ENCODE measurements at regions not wholly inside any gene's neighbourhood (a gene's known extent, or its start where the extent isn't known, plus 50 kb on each side); places are given as distances from the start of the nearest gene placed in this dataset.

DNA sequence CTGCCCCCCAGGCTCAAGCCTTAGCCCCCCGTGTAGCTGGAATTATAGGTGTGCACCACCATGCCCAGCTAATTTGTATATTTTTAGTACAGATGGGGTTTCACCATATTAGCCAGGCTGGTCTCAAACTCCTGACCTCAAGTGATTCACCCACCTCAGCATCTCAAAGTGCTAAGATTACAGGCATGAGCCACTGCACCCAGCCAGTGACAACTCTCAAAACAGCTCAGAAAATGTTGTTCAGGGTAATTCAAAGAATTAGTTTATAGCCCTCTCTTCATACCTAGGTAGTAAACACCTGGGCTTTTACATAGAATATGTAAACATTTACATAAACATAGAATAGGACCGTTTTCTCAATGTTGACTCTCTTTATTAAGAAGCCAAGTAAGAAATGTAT is 168.7 kb downstream of the ENC1 start:
- H3K9me3 ChIP-seq (ENCODE audit: low read depth) = no peaks in the 10 kb centered on the region
- no peaks in the 10 kb centered on the region for H3K4me1 ChIP-seq (ENCODE audit: low read depth)
- no peak overlapping the region for H3K4me3 ChIP-seq
- no peak for DNase-seq (ENCODE audit: low read depth in 1 of 2, low spot score in 1 of 2)
- H3K27ac ChIP-seq = no peak overlapping the region
- TF ChIP-seq, protein P1, sequence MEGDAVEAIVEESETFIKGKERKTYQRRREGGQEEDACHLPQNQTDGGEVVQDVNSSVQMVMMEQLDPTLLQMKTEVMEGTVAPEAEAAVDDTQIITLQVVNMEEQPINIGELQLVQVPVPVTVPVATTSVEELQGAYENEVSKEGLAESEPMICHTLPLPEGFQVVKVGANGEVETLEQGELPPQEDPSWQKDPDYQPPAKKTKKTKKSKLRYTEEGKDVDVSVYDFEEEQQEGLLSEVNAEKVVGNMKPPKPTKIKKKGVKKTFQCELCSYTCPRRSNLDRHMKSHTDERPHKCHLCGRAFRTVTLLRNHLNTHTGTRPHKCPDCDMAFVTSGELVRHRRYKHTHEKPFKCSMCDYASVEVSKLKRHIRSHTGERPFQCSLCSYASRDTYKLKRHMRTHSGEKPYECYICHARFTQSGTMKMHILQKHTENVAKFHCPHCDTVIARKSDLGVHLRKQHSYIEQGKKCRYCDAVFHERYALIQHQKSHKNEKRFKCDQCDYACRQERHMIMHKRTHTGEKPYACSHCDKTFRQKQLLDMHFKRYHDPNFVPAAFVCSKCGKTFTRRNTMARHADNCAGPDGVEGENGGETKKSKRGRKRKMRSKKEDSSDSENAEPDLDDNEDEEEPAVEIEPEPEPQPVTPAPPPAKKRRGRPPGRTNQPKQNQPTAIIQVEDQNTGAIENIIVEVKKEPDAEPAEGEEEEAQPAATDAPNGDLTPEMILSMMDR (IDR thresholded peaks at IDR 0.05; ENCODE audit: low read depth, low read length) = no peak
- H3K36me3 ChIP-seq = no peaks in the 10 kb centered on the region
- H3K27me3 ChIP-seq = no peaks in the 10 kb centered on the region

DNA sequence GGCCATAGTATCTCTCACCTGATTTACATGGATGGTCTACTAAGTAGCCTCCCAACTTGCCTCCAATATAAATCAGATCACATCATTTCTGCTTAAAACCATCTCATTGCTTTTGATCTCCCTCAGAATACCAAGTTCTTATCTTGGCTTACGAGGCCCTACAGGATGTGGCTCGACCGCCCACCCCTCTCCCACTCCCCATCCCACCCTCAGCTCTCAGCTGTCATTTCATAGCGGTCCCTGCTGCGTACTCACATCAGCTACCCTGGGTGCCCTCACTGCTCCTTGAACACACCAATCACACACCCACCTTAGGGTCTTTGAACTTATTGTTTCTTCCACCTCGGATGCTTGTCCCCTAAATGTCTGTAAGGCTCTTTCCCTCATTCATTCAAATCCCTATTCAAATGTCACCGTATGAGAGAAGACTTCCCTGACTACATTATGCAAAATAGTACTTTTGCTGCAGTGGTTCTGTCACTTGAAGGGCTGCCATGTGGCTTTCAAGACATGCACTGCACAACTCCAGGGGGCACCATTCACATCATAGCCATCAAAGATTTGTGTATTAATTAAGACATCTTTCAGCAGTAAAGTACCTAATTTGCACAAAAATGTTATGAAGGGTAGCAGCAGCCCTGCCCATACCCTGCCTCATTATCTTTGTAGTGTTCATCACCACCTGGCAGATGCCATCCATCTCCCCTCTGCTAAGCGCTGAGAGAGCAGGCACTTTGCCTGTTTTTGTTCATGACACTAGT is 171.1 kb downstream of the ENC1 start:
- no peak for DNase-seq (ENCODE audit: low read depth in 1 of 2, low spot score in 1 of 2)
- no peak overlapping the region for H3K4me3 ChIP-seq
- TF ChIP-seq, protein P1 (IDR thresholded peaks at IDR 0.05; ENCODE audit: low read depth, low read length) = no peak
- H3K36me3 ChIP-seq = no peaks in the 10 kb centered on the region
- no peaks in the 10 kb centered on the region for H3K27me3 ChIP-seq
- no peaks in the 10 kb centered on the region for H3K4me1 ChIP-seq (ENCODE audit: low read depth)
- H3K27ac ChIP-seq = no peak overlapping the region
- no peaks in the 10 kb centered on the region for H3K9me3 ChIP-seq (ENCODE audit: low read depth)

DNA sequence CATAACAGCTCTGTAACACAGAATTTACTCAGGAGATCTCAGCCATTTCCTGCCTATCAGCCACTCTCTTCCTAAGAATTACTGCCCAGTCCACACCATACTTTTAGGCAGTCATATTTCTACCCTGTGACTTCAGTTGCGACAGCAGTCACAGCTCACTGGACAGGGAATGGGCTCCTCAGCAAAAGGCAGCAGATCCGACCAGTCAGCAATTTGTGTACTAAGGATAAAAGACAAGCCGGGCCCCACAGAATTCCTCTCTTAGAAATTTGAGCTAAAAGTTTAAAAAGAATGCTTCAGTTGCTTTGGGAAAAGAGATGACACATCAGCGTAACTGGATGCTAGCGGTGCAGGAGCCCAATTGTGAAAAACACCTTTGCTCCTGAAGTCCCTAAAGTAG is 172.1 kb downstream of the ENC1 start:
- no peak for DNase-seq (ENCODE audit: low read depth in 1 of 2, low spot score in 1 of 2)
- TF ChIP-seq, protein P1 (IDR thresholded peaks at IDR 0.05; ENCODE audit: low read depth, low read length) = no peak
- no peak overlapping the region for H3K27ac ChIP-seq
- H3K4me1 ChIP-seq (ENCODE audit: low read depth) = no peaks in the 10 kb centered on the region
- no peak overlapping the region for H3K4me3 ChIP-seq
- no peaks in the 10 kb centered on the region for H3K36me3 ChIP-seq
- no peaks in the 10 kb centered on the region for H3K27me3 ChIP-seq
- no peaks in the 10 kb centered on the region for H3K9me3 ChIP-seq (ENCODE audit: low read depth)

DNA sequence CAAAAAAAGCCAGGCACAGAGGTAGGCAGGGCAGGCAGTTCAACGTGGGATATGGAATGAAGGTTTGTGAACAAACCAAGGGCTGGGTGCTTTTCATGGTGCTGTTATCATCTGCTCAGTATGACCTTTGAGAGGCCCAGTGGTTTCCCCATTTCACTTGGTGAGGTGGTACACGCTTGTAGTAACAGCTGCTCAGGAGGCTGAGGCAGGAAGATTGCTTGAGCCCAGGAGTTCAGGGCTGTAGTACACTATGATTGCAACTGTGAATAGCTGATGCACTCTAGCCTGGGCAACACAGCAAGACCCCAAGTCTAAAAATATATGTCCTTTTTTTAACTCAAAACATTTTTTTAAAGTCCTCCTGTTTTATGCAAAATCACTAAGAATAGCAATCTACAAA is 174.8 kb downstream of the ENC1 start:
- Histone ChIP-seq H3K4me1 (ENCODE audit: low read depth) (no peaks in the 10 kb centered on the region), H3K36me3 (no peaks in the 10 kb centered on the region)

DNA sequence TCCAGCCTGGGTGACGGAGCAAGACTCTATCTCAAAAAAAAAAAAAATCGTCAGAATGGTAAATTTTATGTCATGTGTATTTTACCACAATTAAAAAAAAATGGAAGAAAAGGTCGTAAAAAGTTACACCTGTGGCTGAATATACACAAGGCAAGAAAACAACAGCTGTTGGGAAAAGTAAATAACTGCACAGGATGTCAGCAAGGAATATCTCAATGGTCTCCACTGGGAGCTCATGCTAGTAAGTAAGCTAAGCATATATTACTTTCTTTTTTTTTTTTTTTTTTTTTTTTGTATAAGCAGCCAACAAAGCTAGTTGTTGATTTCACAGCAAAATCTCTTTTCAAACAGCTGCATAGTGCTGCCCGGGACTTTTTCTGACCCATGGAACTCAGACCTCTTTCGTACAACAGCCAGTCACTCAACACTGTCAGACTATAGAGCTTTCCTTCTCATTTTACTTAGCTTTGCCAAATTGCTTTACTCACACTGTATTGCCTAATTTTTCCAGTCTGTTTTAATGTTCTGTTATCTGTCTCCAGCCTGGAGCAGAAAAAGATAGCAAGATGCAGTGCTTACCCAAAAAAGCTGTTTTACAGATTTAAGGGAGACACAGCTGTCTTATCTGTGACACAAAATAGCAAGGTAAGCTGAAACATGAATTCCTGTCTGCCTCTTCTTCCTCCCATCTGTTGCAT is 175.9 kb downstream of the ENC1 start:
- Histone ChIP-seq H3K4me1 (ENCODE audit: low read depth) (no peaks in the 10 kb centered on the region), H3K36me3 (no peaks in the 10 kb centered on the region), H3K27me3 (no peaks in the 10 kb centered on the region), H3K9me3 (ENCODE audit: low read depth) (no peaks in the 10 kb centered on the region), H3K27ac (no peak overlapping the region), H3K4me3 (no peak overlapping the region)
- TF ChIP-seq, protein P1 (IDR thresholded peaks at IDR 0.05; ENCODE audit: low read depth, low read length) = no peak
- peak in 1 of 2 donors; percentile 89 for DNase-seq (ENCODE audit: low read depth in 1 of 2, low spot score in 1 of 2)

More for the DNA sequence above, 174.8 kb downstream of the ENC1 start:
- no peaks in the 10 kb centered on the region for H3K9me3 ChIP-seq (ENCODE audit: low read depth)
- no peak overlapping the region for H3K4me3 ChIP-seq
- DNase-seq (ENCODE audit: low read depth in 1 of 2, low spot score in 1 of 2) = no peak
- TF ChIP-seq, protein P1 (IDR thresholded peaks at IDR 0.05; ENCODE audit: low read depth, low read length) = no peak
- H3K27me3 ChIP-seq = no peaks in the 10 kb centered on the region
- no peak overlapping the region for H3K27ac ChIP-seq

All from cardiac muscle cell (in vitro differentiated cells and primary cell).